ENCODE measurements at regions not wholly inside any gene's neighbourhood (a gene's known extent, or its start where the extent isn't known, plus 50 kb on each side); places are given as distances from the start of the nearest gene placed in this dataset.

- no peak for DNase-seq (ENCODE audit: low read depth, low spot score)
- no peak overlapping the region for H2AFZ ChIP-seq (ENCODE audit: control insufficient read depth, low read length)
- no peaks in the 10 kb centered on the region for H4K20me1 ChIP-seq (ENCODE audit: control insufficient read depth, extremely low read depth, insufficient read depth, low read length)
- no peak overlapping the region for H3K9ac ChIP-seq (ENCODE audit: control insufficient read depth, extremely low read depth, insufficient read depth, low read length)
- H3K36me3 ChIP-seq (ENCODE audit: control insufficient read depth in 2 of 2, extremely low read depth in 1 of 2, insufficient read depth in 2 of 2, low read length in 2 of 2), result no peaks in the 10 kb centered on the region
- no peaks in the 10 kb centered on the region for H3K4me1 ChIP-seq (ENCODE audit: control insufficient read depth, extremely low read depth, insufficient read depth, low read length)
- H3K9me1 ChIP-seq (ENCODE audit: control insufficient read depth, extremely low read depth, insufficient read depth, low read length), result no peaks in the 10 kb centered on the region
- H3K27ac ChIP-seq (ENCODE audit: control insufficient read depth, insufficient read depth, low read length), result no peak overlapping the region
- no peaks in the 10 kb centered on the region for H3K27me3 ChIP-seq (ENCODE audit: control insufficient read depth, extremely low read depth, insufficient read depth, low read length)
- TF ChIP-seq EZH2 (IDR thresholded peaks at IDR 0.05; ENCODE audit: low read length), result no peak
- TF ChIP-seq, protein P1, sequence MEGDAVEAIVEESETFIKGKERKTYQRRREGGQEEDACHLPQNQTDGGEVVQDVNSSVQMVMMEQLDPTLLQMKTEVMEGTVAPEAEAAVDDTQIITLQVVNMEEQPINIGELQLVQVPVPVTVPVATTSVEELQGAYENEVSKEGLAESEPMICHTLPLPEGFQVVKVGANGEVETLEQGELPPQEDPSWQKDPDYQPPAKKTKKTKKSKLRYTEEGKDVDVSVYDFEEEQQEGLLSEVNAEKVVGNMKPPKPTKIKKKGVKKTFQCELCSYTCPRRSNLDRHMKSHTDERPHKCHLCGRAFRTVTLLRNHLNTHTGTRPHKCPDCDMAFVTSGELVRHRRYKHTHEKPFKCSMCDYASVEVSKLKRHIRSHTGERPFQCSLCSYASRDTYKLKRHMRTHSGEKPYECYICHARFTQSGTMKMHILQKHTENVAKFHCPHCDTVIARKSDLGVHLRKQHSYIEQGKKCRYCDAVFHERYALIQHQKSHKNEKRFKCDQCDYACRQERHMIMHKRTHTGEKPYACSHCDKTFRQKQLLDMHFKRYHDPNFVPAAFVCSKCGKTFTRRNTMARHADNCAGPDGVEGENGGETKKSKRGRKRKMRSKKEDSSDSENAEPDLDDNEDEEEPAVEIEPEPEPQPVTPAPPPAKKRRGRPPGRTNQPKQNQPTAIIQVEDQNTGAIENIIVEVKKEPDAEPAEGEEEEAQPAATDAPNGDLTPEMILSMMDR (optimal IDR thresholded peaks at IDR 0.05 in 1 of 3, IDR thresholded peaks at IDR 0.05 in 1 of 3, conservative IDR thresholded peaks at IDR 0.05 in 1 of 3; ENCODE audit: extremely low read depth in 1 of 3, insufficient read depth in 2 of 3, low read length in 3 of 3), result no peak
- no peak overlapping the region for H3K4me2 ChIP-seq (ENCODE audit: control insufficient read depth, extremely low read depth, insufficient read depth, low read depth, low read length)
- no peak overlapping the region for H3K4me3 ChIP-seq (ENCODE audit: control insufficient read depth in 2 of 3, extremely low read depth in 1 of 3, insufficient read depth in 2 of 3, low read depth in 1 of 3, low read length in 3 of 3)
- FAIRE-seq, result no peak
- dilution Hi-C loops (cut with MboI; ENCODE audit: extremely low pct_ligation_motif_present, low sequenced_read_pairs), result no loop called here
- H3K79me2 ChIP-seq (ENCODE audit: control insufficient read depth, insufficient read depth, low read length), result no peaks in the 10 kb centered on the region
- H3K9me3 ChIP-seq (ENCODE audit: control insufficient read depth, low read depth, low read length), result no peaks in the 10 kb centered on the region
Observed at GRCh38 chr6:14047151-14047740, 70.3 kb upstream of the CD83 start.

DNA sequence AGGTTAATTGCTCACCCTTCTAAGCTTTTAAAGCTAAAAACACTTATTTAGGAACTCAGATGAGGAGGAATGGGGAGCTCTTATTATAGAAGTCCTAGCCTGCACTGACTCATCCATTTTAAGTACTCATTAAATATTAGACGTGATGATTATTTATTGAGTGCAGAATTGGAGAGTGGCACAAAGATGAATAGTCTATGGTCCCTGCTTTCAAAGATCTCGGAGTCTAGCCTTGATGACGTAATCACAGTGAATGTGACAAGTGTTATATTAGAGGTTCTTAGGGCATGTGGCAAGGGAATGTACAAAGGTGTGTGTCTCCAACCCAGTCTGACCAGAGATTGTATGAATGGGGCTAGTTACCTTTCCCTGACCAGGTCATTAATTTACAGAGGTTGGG, 68.7 kb upstream of the CD83 start:
- no peak for DNase-seq (ENCODE audit: low read depth, low spot score)
- H3K4me3 ChIP-seq (ENCODE audit: control insufficient read depth in 2 of 3, extremely low read depth in 1 of 3, insufficient read depth in 2 of 3, low read depth in 1 of 3, low read length in 3 of 3), result no peak overlapping the region
- no peak for FAIRE-seq
- no peak overlapping the region for H3K4me2 ChIP-seq (ENCODE audit: control insufficient read depth, extremely low read depth, insufficient read depth, low read depth, low read length)
- no peaks in the 10 kb centered on the region for H3K79me2 ChIP-seq (ENCODE audit: control insufficient read depth, insufficient read depth, low read length)
- H3K4me1 ChIP-seq (ENCODE audit: control insufficient read depth, extremely low read depth, insufficient read depth, low read length), result no peaks in the 10 kb centered on the region
- H3K27ac ChIP-seq (ENCODE audit: control insufficient read depth, insufficient read depth, low read length), result no peak overlapping the region
- dilution Hi-C loops (cut with MboI; ENCODE audit: extremely low pct_ligation_motif_present, low sequenced_read_pairs), result no loop called here
- H3K27me3 ChIP-seq (ENCODE audit: control insufficient read depth, extremely low read depth, insufficient read depth, low read length), result no peaks in the 10 kb centered on the region
- no peak overlapping the region for H2AFZ ChIP-seq (ENCODE audit: control insufficient read depth, low read length)
- H3K36me3 ChIP-seq (ENCODE audit: control insufficient read depth in 2 of 2, extremely low read depth in 1 of 2, insufficient read depth in 2 of 2, low read length in 2 of 2), result no peaks in the 10 kb centered on the region
- H3K9me1 ChIP-seq (ENCODE audit: control insufficient read depth, extremely low read depth, insufficient read depth, low read length), result no peaks in the 10 kb centered on the region
- no peak overlapping the region for H3K9ac ChIP-seq (ENCODE audit: control insufficient read depth, extremely low read depth, insufficient read depth, low read length)
- H3K9me3 ChIP-seq (ENCODE audit: control insufficient read depth, low read depth, low read length), result no peaks in the 10 kb centered on the region
- H4K20me1 ChIP-seq (ENCODE audit: control insufficient read depth, extremely low read depth, insufficient read depth, low read length), result no peaks in the 10 kb centered on the region
- no peak for TF ChIP-seq EZH2 (IDR thresholded peaks at IDR 0.05; ENCODE audit: low read length)
- TF ChIP-seq, protein P1 (optimal IDR thresholded peaks at IDR 0.05 in 1 of 3, IDR thresholded peaks at IDR 0.05 in 1 of 3, conservative IDR thresholded peaks at IDR 0.05 in 1 of 3; ENCODE audit: extremely low read depth in 1 of 3, insufficient read depth in 2 of 3, low read length in 3 of 3), result no peak
